SU-DHL-6 (cell line): ENCODE measurements at regions not wholly inside any gene's neighbourhood (a gene's known extent, or its start where the extent isn't known, plus 50 kb on each side); places are given as distances from the start of the nearest gene placed in this dataset.

Source experiments
- H2AFZ ChIP-seq: fragments of 200-600 bp; sonication (generic); 2 replicates; pipeline ENCODE4 v1.6.1; 2014; ENCODE audit warnings: low read depth, mild to moderate bottlenecking, moderate library complexity, mixed read lengths, antibody characterized with exemption, low read length; ENCODE audit not compliant: severe bottlenecking
- H3F3A ChIP-seq: fragments of 200-600 bp; shearing (Covaris generic); 2 replicates; pipeline ENCODE4 v1.6.0; 2016; ENCODE audit warnings: antibody characterized with exemption, mild to moderate bottlenecking; ENCODE audit not compliant: insufficient read depth
- H3K27ac ChIP-seq: fragments of 200-600 bp; sonication (generic); 2 replicates; pipeline ENCODE4 v1.5.1; 2016; ENCODE audit warnings: low read depth, mild to moderate bottlenecking, low read length, moderate library complexity, mixed read lengths
- H3K27me3 ChIP-seq: fragments of 200-600 bp; sonication (generic), shearing (Covaris generic); 2 replicates; pipeline ENCODE4 v1.6.0; 2014; ENCODE audit warnings: mild to moderate bottlenecking, low read length
- H3K36me3 ChIP-seq: fragments of 200-600 bp; sonication (generic); 2 replicates; pipeline ENCODE4 v1.6.1; 2014; ENCODE audit warnings: mild to moderate bottlenecking, low read length, mixed read lengths
- H3K4me2 ChIP-seq: fragments of 300-600, 200-600 bp; shearing (Covaris generic), sonication (generic); 2 replicates; pipeline ENCODE4 v1.6.0; 2014; ENCODE audit warnings: low read length, low read depth, mild to moderate bottlenecking; ENCODE audit not compliant: poor library complexity, severe bottlenecking
- H3K4me3 ChIP-seq: fragments of 200-600 bp; sonication (generic); 2 replicates; pipeline ENCODE4 v1.5.1; 2014; ENCODE audit warnings: antibody characterized with exemption, low read length, mild to moderate bottlenecking, mixed read lengths; ENCODE audit not compliant: insufficient read depth, poor library complexity, severe bottlenecking
- H3K79me2 ChIP-seq: fragments of 200-600 bp; sonication (generic); 2 replicates; pipeline ENCODE4 v1.6.1; 2014; ENCODE audit warnings: mild to moderate bottlenecking, low read length, moderate library complexity; ENCODE audit not compliant: insufficient read depth
- H3K9ac ChIP-seq: fragments of 200-600 bp; sonication (generic); 2 replicates; pipeline ENCODE4 v1.7.0; 2014; ENCODE audit warnings: mild to moderate bottlenecking, low read length
- H3K9me2 ChIP-seq: fragments of 200-600 bp; sonication (generic); replicated peaks from 2 replicates; pipeline ENCODE4 v1.6.1; 2014; ENCODE audit warnings: low read length; ENCODE audit not compliant: insufficient read depth
- H3K9me3 ChIP-seq: fragments of 200-600 bp; sonication (generic); 2 replicates; pipeline ENCODE4 v1.6.1; 2014; ENCODE audit warnings: low read length, mixed read lengths; ENCODE audit not compliant: insufficient read depth
- H4K20me1 ChIP-seq: fragments of 200-600 bp; sonication (generic); 2 replicates; pipeline ENCODE4 v1.6.1; 2014; ENCODE audit warnings: low read depth, mild to moderate bottlenecking, antibody characterized with exemption, low read length, moderate library complexity, mixed read lengths
- EZH2phosphoT487 ChIP-seq: fragments of 200-600 bp; sonication (generic), shearing (Covaris generic); conservative IDR thresholded peaks from 2 replicates; pipeline ENCODE4 v1.6.1; 2018; ENCODE audit warnings: mild to moderate bottlenecking, antibody characterized with exemption, low read length, moderate library complexity, mixed read lengths
- TF ChIP-seq, protein P1 (sequence below): fragments of 200-600 bp; sonication (generic); IDR thresholded peaks from one replicate; pipeline ENCODE4 v1.5.1; 2017; ENCODE audit warnings: antibody characterized with exemption, mild to moderate bottlenecking, low read length, moderate library complexity; ENCODE audit not compliant: insufficient read depth, poor library complexity, severe bottlenecking

- no peaks in the 10 kb centered on the region for H3K79me2 ChIP-seq
- peak overlapping the region; percentile 0 for H2AFZ ChIP-seq
- no peak overlapping the region for H3K9ac ChIP-seq
- H3K36me3 ChIP-seq = no peaks in the 10 kb centered on the region
- no peaks in the 10 kb centered on the region for H4K20me1 ChIP-seq
- no peak overlapping the region for H3K4me2 ChIP-seq
- no peaks in the 10 kb centered on the region for H3K27me3 ChIP-seq
- H3K9me3 ChIP-seq = peaks cover 10% of the 10 kb centered on the region; the same call in 1 of the 2 replicates
- no peaks in the 10 kb centered on the region for H3K9me2 ChIP-seq
- no peak overlapping the region for H3K4me3 ChIP-seq
- no peak overlapping the region for H3K27ac ChIP-seq
- TF ChIP-seq EZH2phosphoT487 = no peak
- TF ChIP-seq, protein P1, sequence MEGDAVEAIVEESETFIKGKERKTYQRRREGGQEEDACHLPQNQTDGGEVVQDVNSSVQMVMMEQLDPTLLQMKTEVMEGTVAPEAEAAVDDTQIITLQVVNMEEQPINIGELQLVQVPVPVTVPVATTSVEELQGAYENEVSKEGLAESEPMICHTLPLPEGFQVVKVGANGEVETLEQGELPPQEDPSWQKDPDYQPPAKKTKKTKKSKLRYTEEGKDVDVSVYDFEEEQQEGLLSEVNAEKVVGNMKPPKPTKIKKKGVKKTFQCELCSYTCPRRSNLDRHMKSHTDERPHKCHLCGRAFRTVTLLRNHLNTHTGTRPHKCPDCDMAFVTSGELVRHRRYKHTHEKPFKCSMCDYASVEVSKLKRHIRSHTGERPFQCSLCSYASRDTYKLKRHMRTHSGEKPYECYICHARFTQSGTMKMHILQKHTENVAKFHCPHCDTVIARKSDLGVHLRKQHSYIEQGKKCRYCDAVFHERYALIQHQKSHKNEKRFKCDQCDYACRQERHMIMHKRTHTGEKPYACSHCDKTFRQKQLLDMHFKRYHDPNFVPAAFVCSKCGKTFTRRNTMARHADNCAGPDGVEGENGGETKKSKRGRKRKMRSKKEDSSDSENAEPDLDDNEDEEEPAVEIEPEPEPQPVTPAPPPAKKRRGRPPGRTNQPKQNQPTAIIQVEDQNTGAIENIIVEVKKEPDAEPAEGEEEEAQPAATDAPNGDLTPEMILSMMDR = no peak
- H3F3A ChIP-seq = no peaks in the 10 kb centered on the region
Measured at GRCh38 chr5:20514145-20514544, 526.1 kb upstream of the CDH18 start.

DNA sequence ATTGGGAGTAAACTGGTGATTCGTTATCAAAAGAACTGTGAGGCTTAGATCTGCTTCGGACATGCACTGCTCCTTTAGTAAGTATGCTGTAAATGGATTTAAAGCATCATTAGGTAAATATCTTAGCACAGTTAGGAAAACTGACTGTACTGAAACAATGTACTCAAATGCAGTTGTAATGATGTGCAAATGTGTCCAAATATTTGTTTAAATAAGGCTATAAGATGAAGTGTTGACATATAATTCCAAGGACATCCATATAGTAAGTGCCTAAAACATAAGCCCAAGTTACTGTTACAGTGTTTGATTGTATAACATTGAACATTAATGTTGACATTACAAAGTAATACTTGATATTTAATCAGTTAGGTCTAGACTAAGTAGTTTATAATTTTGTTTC is 512.5 kb upstream of the CDH18 start:
- TF ChIP-seq, protein P1 = no peak
- TF ChIP-seq EZH2phosphoT487 = no peak
- no peak overlapping the region for H3K4me2 ChIP-seq
- no peaks in the 10 kb centered on the region for H3K27me3 ChIP-seq
- no peaks in the 10 kb centered on the region; the same call in 1 of the 2 replicates for H3F3A ChIP-seq
- no peak overlapping the region for H3K27ac ChIP-seq
- H3K9me2 ChIP-seq = no peaks in the 10 kb centered on the region
- H4K20me1 ChIP-seq = no peaks in the 10 kb centered on the region
- no peaks in the 10 kb centered on the region for H3K36me3 ChIP-seq
- no peaks in the 10 kb centered on the region for H3K9me3 ChIP-seq
- H3K79me2 ChIP-seq = no peaks in the 10 kb centered on the region
- peak overlapping the region; percentile 53 for H2AFZ ChIP-seq
- no peak overlapping the region for H3K4me3 ChIP-seq
- H3K9ac ChIP-seq = no peak overlapping the region

DNA sequence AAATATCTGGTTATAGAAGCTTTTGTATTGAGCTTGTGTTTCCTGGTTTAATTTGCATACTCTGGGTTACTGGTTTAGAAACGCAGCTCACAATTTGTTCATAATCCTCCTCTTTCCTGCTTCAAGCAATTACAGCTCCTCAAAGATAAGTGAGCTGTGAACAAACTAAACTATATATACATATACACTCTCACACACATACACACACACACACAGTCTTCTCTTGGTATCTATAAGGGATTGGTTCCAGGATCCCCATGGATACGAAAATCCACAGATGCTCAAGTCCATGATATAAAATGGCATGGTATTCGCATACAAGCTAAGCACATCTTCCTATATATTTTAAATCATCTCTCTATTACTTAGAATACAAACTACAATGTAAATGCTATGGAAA is 510.9 kb upstream of the CDH18 start:
- Histone ChIP-seq H4K20me1 (no peaks in the 10 kb centered on the region), H3K9ac (no peak overlapping the region), H3K27me3 (no peaks in the 10 kb centered on the region), H3K36me3 (no peaks in the 10 kb centered on the region), H3F3A (no peaks in the 10 kb centered on the region; the same call in 1 of the 2 replicates), H3K79me2 (no peaks in the 10 kb centered on the region), H3K9me3 (no peaks in the 10 kb centered on the region), H3K4me3 (no peak overlapping the region), H3K27ac (no peak overlapping the region), H3K9me2 (no peaks in the 10 kb centered on the region), H2AFZ (no peak overlapping the region), H3K4me2 (no peak overlapping the region)
- no peak for TF ChIP-seq EZH2phosphoT487
- TF ChIP-seq, protein P1 = no peak
